ENCODE measurements at regions not wholly inside any gene's neighbourhood (a gene's known extent, or its start where the extent isn't known, plus 50 kb on each side); places are given as distances from the start of the nearest gene placed in this dataset.
"Not testable (repeated sequence)": the region's sequence is repeated elsewhere in the genome, so short reads cannot be mapped to it uniquely, and the experiment has no call there.

- Mint-ChIP-seq H3K27me3 (ENCODE audit: unreplicated experiment) (no peaks in the 10 kb centered on the region), H3K4me1 (ENCODE audit: unreplicated experiment) (peaks cover 24% of the 10 kb centered on the region), H3K4me3 (ENCODE audit: unreplicated experiment) (no peak overlapping the region), H3K27ac (ENCODE audit: unreplicated experiment) (no peak overlapping the region), H3K36me3 (ENCODE audit: low read depth, unreplicated experiment) (no peaks in the 10 kb centered on the region), H3K9me3 (ENCODE audit: unreplicated experiment) (no peaks in the 10 kb centered on the region)
- TF ChIP-seq CTCF (IDR thresholded peaks at IDR 0.05; ENCODE audit: unreplicated experiment), result no peak
- no peak for DNase-seq (ENCODE audit: low spot score)
These were observed 286.1 kb downstream of the RPS6KC1 start for GRCh38 chr1:213337025-213337678.

GRCh38 chr1:213340593-213340992, 289.6 kb downstream of the RPS6KC1 start:
- DNase-seq (ENCODE audit: low spot score), result no peak
- no peak for TF ChIP-seq CTCF (IDR thresholded peaks at IDR 0.05; ENCODE audit: unreplicated experiment)
- Mint-ChIP-seq H3K4me1 (ENCODE audit: unreplicated experiment) (peaks cover 16% of the 10 kb centered on the region), H3K4me3 (ENCODE audit: unreplicated experiment) (no peak overlapping the region), H3K9me3 (ENCODE audit: unreplicated experiment) (no peaks in the 10 kb centered on the region), H3K36me3 (ENCODE audit: low read depth, unreplicated experiment) (no peaks in the 10 kb centered on the region), H3K27ac (ENCODE audit: unreplicated experiment) (no peak overlapping the region), H3K27me3 (ENCODE audit: unreplicated experiment) (no peaks in the 10 kb centered on the region)

- H3K27me3 Mint-ChIP-seq (ENCODE audit: unreplicated experiment), result no peaks in the 10 kb centered on the region
- TF ChIP-seq CTCF (IDR thresholded peaks at IDR 0.05; ENCODE audit: unreplicated experiment), result no peak
- no peaks in the 10 kb centered on the region for H3K36me3 Mint-ChIP-seq (ENCODE audit: low read depth, unreplicated experiment)
- H3K4me1 Mint-ChIP-seq (ENCODE audit: unreplicated experiment), result peaks cover 26% of the 10 kb centered on the region
- H3K27ac Mint-ChIP-seq (ENCODE audit: unreplicated experiment), result no peak overlapping the region
- no peak for DNase-seq (ENCODE audit: low spot score)
- H3K4me3 Mint-ChIP-seq (ENCODE audit: unreplicated experiment), result no peak overlapping the region
- no peaks in the 10 kb centered on the region for H3K9me3 Mint-ChIP-seq (ENCODE audit: unreplicated experiment)
These were observed 294.6 kb downstream of the RPS6KC1 start for GRCh38 chr1:213345621-213346020.

- H3K9me3 Mint-ChIP-seq (ENCODE audit: unreplicated experiment), result no peaks in the 10 kb centered on the region
- H3K27ac Mint-ChIP-seq (ENCODE audit: unreplicated experiment), result no peak overlapping the region
- H3K4me1 Mint-ChIP-seq (ENCODE audit: unreplicated experiment), result no peaks in the 10 kb centered on the region
- no peak for TF ChIP-seq CTCF (IDR thresholded peaks at IDR 0.05; ENCODE audit: unreplicated experiment)
- peaks cover 2% of the 10 kb centered on the region for H3K27me3 Mint-ChIP-seq (ENCODE audit: unreplicated experiment)
- DNase-seq (ENCODE audit: low spot score), result no peak
- no peak overlapping the region for H3K4me3 Mint-ChIP-seq (ENCODE audit: unreplicated experiment)
- no peaks in the 10 kb centered on the region for H3K36me3 Mint-ChIP-seq (ENCODE audit: low read depth, unreplicated experiment)
These were observed 306.4 kb downstream of the RPS6KC1 start for GRCh38 chr1:213357403-213357802.

- H3K4me3 Mint-ChIP-seq (ENCODE audit: unreplicated experiment); H3K36me3 Mint-ChIP-seq (ENCODE audit: low read depth, unreplicated experiment); H3K27ac Mint-ChIP-seq (ENCODE audit: unreplicated experiment); H3K4me1 Mint-ChIP-seq (ENCODE audit: unreplicated experiment); H3K27me3 Mint-ChIP-seq (ENCODE audit: unreplicated experiment); H3K9me3 Mint-ChIP-seq (ENCODE audit: unreplicated experiment); DNase-seq (ENCODE audit: low spot score): not testable (repeated sequence)
These were observed 307.3 kb downstream of the RPS6KC1 start for GRCh38 chr1:213358368-213358767.

All from endothelial cell (in vitro differentiated cells).